ENCODE measurements at regions not wholly inside any gene's neighbourhood (a gene's known extent, or its start where the extent isn't known, plus 50 kb on each side); places are given as distances from the start of the nearest gene placed in this dataset.
A peak's percentile ranks its signal among the peaks of the same experiment; 100 is the strongest.

DNA sequence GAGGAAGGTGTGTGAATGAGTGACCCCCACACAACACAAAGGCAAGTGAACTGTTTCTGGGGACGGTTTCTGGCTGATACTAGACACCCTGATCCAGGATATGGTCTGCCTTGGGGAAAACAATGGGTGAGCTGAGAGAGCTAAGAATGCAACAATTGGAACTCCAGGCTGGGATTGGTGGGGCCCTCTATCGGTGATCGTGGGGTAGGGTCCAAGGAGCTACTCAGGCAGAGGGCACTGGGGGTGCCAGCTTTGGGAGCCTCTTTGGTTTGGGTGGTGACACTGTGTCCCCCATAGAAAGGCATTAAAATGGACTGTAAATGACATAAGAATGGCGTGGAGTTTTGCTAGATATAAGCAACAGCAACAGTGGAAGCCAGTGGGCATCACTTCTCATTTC lies 439.1 kb downstream of the DMAC1 start:
- CTCF ChIA-PET: no interaction called here
- no TSS peak for BruUV-seq (replicated peaks)
- Mint-ChIP-seq H3K4me3 (ENCODE audit: unreplicated experiment) (no peak overlapping the region), H3K27ac (ENCODE audit: low read depth, unreplicated experiment) (no peak overlapping the region), H3K4me1 (ENCODE audit: insufficient read depth, unreplicated experiment) (no peaks in the 10 kb centered on the region), H3K9me3 (ENCODE audit: unreplicated experiment) (no peaks in the 10 kb centered on the region), H3K36me3 (ENCODE audit: insufficient read depth, unreplicated experiment) (peaks cover 6% of the 10 kb centered on the region), H3K27me3 (ENCODE audit: insufficient read depth, unreplicated experiment) (peaks cover 7% of the 10 kb centered on the region)
- POLR2A ChIA-PET: no interaction called here
- DNase-seq (ENCODE audit: unreplicated experiment): peak; percentile 18
- TF ChIP-seq, protein P1, sequence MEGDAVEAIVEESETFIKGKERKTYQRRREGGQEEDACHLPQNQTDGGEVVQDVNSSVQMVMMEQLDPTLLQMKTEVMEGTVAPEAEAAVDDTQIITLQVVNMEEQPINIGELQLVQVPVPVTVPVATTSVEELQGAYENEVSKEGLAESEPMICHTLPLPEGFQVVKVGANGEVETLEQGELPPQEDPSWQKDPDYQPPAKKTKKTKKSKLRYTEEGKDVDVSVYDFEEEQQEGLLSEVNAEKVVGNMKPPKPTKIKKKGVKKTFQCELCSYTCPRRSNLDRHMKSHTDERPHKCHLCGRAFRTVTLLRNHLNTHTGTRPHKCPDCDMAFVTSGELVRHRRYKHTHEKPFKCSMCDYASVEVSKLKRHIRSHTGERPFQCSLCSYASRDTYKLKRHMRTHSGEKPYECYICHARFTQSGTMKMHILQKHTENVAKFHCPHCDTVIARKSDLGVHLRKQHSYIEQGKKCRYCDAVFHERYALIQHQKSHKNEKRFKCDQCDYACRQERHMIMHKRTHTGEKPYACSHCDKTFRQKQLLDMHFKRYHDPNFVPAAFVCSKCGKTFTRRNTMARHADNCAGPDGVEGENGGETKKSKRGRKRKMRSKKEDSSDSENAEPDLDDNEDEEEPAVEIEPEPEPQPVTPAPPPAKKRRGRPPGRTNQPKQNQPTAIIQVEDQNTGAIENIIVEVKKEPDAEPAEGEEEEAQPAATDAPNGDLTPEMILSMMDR (IDR thresholded peaks at IDR 0.05; ENCODE audit: unreplicated experiment): no peak
- intact Hi-C loops (cut with micrococcal nuclease): no loop called here

GRCh38 chr9:7358876-7359275 lies 440.7 kb downstream of the DMAC1 start:
- Mint-ChIP-seq H3K4me3 (ENCODE audit: unreplicated experiment) (no peak overlapping the region), H3K9me3 (ENCODE audit: unreplicated experiment) (no peaks in the 10 kb centered on the region), H3K4me1 (ENCODE audit: insufficient read depth, unreplicated experiment) (no peaks in the 10 kb centered on the region), H3K27ac (ENCODE audit: low read depth, unreplicated experiment) (no peak overlapping the region), H3K36me3 (ENCODE audit: insufficient read depth, unreplicated experiment) (peaks cover 6% of the 10 kb centered on the region), H3K27me3 (ENCODE audit: insufficient read depth, unreplicated experiment) (peaks cover 18% of the 10 kb centered on the region)
- ChIA-PET CTCF (interaction anchor here (0.7 kb wide), 2 partner anchors 30 to 45 kb away, joined by 3 read pairs; no protein-coding TSS in a partner anchor), POLR2A (no interaction called here)
- no TSS peak for BruUV-seq (replicated peaks)
- intact Hi-C loops (cut with micrococcal nuclease): no loop called here
- DNase-seq (ENCODE audit: unreplicated experiment): no peak
- TF ChIP-seq, protein P1 (IDR thresholded peaks at IDR 0.05; ENCODE audit: unreplicated experiment): no peak

DNA sequence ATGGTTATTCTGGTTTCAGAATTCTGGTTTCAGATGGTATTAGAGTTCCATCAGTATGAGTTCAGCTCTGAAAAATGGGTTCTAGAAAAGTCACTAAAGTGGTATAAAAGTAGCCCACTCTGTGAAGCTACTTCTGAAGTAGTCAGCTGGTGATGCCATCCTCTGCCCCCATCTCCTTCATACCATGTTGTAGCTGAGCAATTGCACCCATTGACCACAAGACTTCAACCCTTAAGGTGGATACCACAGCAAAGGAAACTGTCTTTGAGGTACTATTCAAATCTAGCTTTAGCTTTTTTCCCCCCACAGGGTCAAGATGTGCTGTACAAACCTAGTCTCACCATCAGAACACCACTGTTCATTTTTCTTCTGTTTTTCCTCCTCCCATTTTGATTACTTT lies 444.9 kb downstream of the DMAC1 start:
- BruUV-seq (replicated peaks): no TSS peak
- POLR2A ChIA-PET: no interaction called here
- DNase-seq (ENCODE audit: unreplicated experiment): no peak
- intact Hi-C loops (cut with micrococcal nuclease): no loop called here
- peaks cover 32% of the 10 kb centered on the region for H3K27me3 Mint-ChIP-seq (ENCODE audit: insufficient read depth, unreplicated experiment)
- H3K4me3 Mint-ChIP-seq (ENCODE audit: unreplicated experiment): no peak overlapping the region
- H3K4me1 Mint-ChIP-seq (ENCODE audit: insufficient read depth, unreplicated experiment): no peaks in the 10 kb centered on the region
- peaks cover 6% of the 10 kb centered on the region for H3K9me3 Mint-ChIP-seq (ENCODE audit: unreplicated experiment)
- no peak overlapping the region for H3K27ac Mint-ChIP-seq (ENCODE audit: low read depth, unreplicated experiment)
- CTCF ChIA-PET: no interaction called here
- TF ChIP-seq, protein P1 (IDR thresholded peaks at IDR 0.05; ENCODE audit: unreplicated experiment): no peak
- no peaks in the 10 kb centered on the region for H3K36me3 Mint-ChIP-seq (ENCODE audit: insufficient read depth, unreplicated experiment)

DNA sequence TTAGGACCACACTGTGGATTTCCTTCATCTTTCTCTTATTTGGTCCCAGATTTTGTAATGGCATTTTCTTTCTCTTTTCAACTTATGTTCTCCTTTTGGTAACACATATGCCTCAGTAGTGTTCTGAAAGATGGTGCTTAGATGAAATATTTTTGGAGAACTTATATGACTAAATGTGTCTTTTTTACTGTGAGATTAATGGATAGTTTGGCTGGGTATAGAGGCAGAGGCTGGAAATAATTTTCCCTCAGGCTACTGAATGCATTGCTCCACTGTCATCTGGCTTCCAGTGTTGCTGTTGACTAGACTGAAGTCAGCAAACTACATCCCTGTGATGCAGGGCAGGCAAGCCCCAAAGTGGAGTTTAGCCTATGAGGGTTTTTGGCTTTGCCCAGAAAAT lies 450.9 kb downstream of the DMAC1 start:
- H3K9me3 Mint-ChIP-seq (ENCODE audit: unreplicated experiment): peaks cover 27% of the 10 kb centered on the region
- CTCF ChIA-PET: no interaction called here
- H3K27me3 Mint-ChIP-seq (ENCODE audit: insufficient read depth, unreplicated experiment): peaks cover 27% of the 10 kb centered on the region
- intact Hi-C loops (cut with micrococcal nuclease): no loop called here
- H3K4me1 Mint-ChIP-seq (ENCODE audit: insufficient read depth, unreplicated experiment): no peaks in the 10 kb centered on the region
- DNase-seq (ENCODE audit: unreplicated experiment): no peak
- POLR2A ChIA-PET: no interaction called here
- no peak overlapping the region for H3K4me3 Mint-ChIP-seq (ENCODE audit: unreplicated experiment)
- TF ChIP-seq, protein P1 (IDR thresholded peaks at IDR 0.05; ENCODE audit: unreplicated experiment): no peak
- no peaks in the 10 kb centered on the region for H3K36me3 Mint-ChIP-seq (ENCODE audit: insufficient read depth, unreplicated experiment)
- no TSS peak for BruUV-seq (replicated peaks)
- no peak overlapping the region for H3K27ac Mint-ChIP-seq (ENCODE audit: low read depth, unreplicated experiment)
